ENCODE measurements at regions not wholly inside any gene's neighbourhood (a gene's known extent, or its start where the extent isn't known, plus 50 kb on each side); places are given as distances from the start of the nearest gene placed in this dataset.

- in situ Hi-C loops (cut with HindIII; ENCODE audit: low sequenced_read_pairs) = no loop called here
- TF ChIP-seq, protein P1, sequence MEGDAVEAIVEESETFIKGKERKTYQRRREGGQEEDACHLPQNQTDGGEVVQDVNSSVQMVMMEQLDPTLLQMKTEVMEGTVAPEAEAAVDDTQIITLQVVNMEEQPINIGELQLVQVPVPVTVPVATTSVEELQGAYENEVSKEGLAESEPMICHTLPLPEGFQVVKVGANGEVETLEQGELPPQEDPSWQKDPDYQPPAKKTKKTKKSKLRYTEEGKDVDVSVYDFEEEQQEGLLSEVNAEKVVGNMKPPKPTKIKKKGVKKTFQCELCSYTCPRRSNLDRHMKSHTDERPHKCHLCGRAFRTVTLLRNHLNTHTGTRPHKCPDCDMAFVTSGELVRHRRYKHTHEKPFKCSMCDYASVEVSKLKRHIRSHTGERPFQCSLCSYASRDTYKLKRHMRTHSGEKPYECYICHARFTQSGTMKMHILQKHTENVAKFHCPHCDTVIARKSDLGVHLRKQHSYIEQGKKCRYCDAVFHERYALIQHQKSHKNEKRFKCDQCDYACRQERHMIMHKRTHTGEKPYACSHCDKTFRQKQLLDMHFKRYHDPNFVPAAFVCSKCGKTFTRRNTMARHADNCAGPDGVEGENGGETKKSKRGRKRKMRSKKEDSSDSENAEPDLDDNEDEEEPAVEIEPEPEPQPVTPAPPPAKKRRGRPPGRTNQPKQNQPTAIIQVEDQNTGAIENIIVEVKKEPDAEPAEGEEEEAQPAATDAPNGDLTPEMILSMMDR (IDR thresholded peaks at IDR 0.05; ENCODE audit: low read depth, low read length) = no peak
- H3K4me3 ChIP-seq (ENCODE audit: low read depth, low read length) = no peak overlapping the region
- DNase-seq (ENCODE audit: low read depth, low spot score) = no peak
Measured at GRCh38 chr18:77645170-77645872, 395.7 kb downstream of the GALR1 start.

DNA sequence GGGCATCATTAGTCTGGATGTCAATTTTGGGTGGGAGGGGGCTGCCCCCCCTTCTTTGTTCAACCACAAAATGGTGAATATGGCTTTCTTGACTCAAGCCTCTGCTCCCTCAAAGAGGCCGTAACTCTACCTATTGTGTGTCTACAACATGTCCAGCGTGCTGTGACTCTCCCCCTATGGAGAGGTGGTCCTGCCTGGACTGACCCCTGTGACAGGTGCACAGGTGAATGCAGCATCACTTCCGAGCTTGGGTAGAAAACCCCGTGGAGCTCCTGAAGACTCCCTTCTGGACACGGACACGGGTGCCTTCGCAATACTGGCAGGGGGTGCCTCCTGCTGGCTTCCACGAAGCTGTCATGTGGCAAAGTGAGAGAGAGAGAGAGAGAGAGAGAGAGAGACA is 397.8 kb downstream of the GALR1 start:
- DNase-seq (ENCODE audit: low read depth, low spot score) = no peak
- H3K4me3 ChIP-seq (ENCODE audit: low read depth, low read length) = no peak overlapping the region
- TF ChIP-seq, protein P1 (IDR thresholded peaks at IDR 0.05; ENCODE audit: low read depth, low read length) = no peak
- in situ Hi-C loops (cut with HindIII; ENCODE audit: low sequenced_read_pairs) = no loop called here

DNA sequence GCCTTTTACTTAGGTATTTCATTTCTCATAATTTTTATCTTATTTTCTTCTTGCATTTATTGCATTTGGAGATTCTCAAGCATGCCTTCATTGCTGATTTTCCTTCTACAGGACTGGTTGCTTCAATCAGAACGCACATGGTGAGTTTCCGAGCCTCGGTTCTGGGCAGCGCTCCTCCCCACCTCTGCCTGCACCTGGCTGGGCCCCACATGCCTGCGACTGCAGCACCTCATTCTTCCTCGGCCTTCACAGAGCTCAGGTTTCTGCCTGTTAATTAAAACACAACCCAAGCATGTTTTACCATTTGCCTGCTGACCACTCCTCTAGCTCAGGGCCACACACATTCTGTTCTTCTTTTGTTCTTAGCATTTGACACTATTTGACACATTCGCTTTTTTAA is 398.8 kb downstream of the GALR1 start:
- in situ Hi-C loops (cut with HindIII; ENCODE audit: low sequenced_read_pairs) = no loop called here
- TF ChIP-seq, protein P1 (IDR thresholded peaks at IDR 0.05; ENCODE audit: low read depth, low read length) = no peak
- no peak for DNase-seq (ENCODE audit: low read depth, low spot score)
- H3K4me3 ChIP-seq (ENCODE audit: low read depth, low read length) = no peak overlapping the region

- peak; percentile 36 for DNase-seq (ENCODE audit: low read depth, low spot score)
- TF ChIP-seq, protein P1 (IDR thresholded peaks at IDR 0.05; ENCODE audit: low read depth, low read length) = peak; percentile 80
- no peak overlapping the region for H3K4me3 ChIP-seq (ENCODE audit: low read depth, low read length)
- in situ Hi-C loops (cut with HindIII; ENCODE audit: low sequenced_read_pairs) = no loop called here
Measured at GRCh38 chr18:77650799-77651385, 401.2 kb downstream of the GALR1 start.

DNA sequence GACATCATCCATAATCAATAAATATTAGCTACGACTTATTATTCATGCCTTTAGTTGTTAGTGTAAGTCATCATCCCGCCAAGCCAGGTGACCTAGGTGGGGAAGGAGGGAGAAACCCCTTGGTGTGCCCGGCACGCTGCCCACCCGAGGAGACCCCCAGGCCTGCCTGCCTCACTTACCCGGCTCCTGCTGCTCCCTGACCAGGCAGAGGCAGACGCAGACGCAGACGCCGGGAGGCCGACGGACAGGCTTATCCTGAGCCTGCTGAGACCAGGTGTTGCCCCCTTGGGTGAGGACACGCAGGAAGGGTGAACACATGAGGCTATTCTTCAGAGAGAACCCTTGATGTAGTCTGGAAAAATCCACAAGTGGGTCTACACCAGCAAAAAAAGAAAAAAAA is 401.8 kb downstream of the GALR1 start:
- H3K4me3 ChIP-seq (ENCODE audit: low read depth, low read length) = no peak overlapping the region
- no peak for DNase-seq (ENCODE audit: low read depth, low spot score)
- in situ Hi-C loops (cut with HindIII; ENCODE audit: low sequenced_read_pairs) = no loop called here
- TF ChIP-seq, protein P1 (IDR thresholded peaks at IDR 0.05; ENCODE audit: low read depth, low read length) = no peak

- no peak overlapping the region for H3K4me3 ChIP-seq (ENCODE audit: low read depth, low read length)
- in situ Hi-C loops (cut with HindIII; ENCODE audit: low sequenced_read_pairs) = no loop called here
- no peak for DNase-seq (ENCODE audit: low read depth, low spot score)
- TF ChIP-seq, protein P1 (IDR thresholded peaks at IDR 0.05; ENCODE audit: low read depth, low read length) = no peak
Measured at GRCh38 chr18:77653792-77654191, 404.1 kb downstream of the GALR1 start.

Measured in astrocyte of the spinal cord (primary cell).